H1 (cell line): ENCODE measurements at regions not wholly inside any gene's neighbourhood (a gene's known extent, or its start where the extent isn't known, plus 50 kb on each side); places are given as distances from the start of the nearest gene placed in this dataset.

Source experiments
- CTCF ChIA-PET: fragments of 300-600 bp; sonication (Branson Sonifier 250); formaldehyde crosslinking; loops from one replicate; lab custom pipeline; 2021; ENCODE audit not compliant: partially characterized antibody; lab: Charles Lee
- POLR2A ChIA-PET: fragments of 300-600 bp; sonication (Branson Sonifier 250); formaldehyde crosslinking; loops from one replicate; lab custom pipeline; 2021; ENCODE audit warnings: inconsistent platforms; ENCODE audit not compliant: partially characterized antibody; lab: Charles Lee
- DNase-seq, 2 experiments: peaks; one replicate each; pipeline versions ENCODE4 v3.0.0 to v3.0.0-alpha.2; 2010 to 2022; ENCODE audit warnings: low spot score in 2 of 2, low read depth in 1 of 2, mixed read lengths in 1 of 2
- FAIRE-seq: peaks from 2 replicates; lab custom pipeline; 2011; peaks lifted over from hg19 to GRCh38; lab: Jason Lieb, UNC
- H2AFZ ChIP-seq: 2 replicates; pipeline ENCODE4 v1.8.1; 2012; ENCODE audit warnings: low read length, inconsistent platforms
- H2AK5ac ChIP-seq: 2 replicates; pipeline ENCODE4 v1.6.1; 2013; ENCODE audit warnings: low read depth, low read length
- H2BK120ac ChIP-seq: replicated peaks from 2 replicates; pipeline ENCODE3; 2013; ENCODE audit warnings: low read depth, low read length, inconsistent platforms
- H2BK12ac ChIP-seq: 2 replicates; pipeline ENCODE4 v1.6.1; 2013; ENCODE audit warnings: low read depth, low read length
- H2BK15ac ChIP-seq: 2 replicates; pipeline ENCODE4 v1.6.1; 2013; ENCODE audit warnings: low read length
- H2BK20ac ChIP-seq: 2 replicates; pipeline ENCODE4 v1.6.1; 2013; ENCODE audit warnings: low read length
- H2BK5ac ChIP-seq: 2 replicates; pipeline ENCODE4 v1.6.1; 2013; ENCODE audit warnings: low read depth, low read length
- H3K14ac ChIP-seq: 2 replicates; pipeline ENCODE4 v1.6.1; 2013; ENCODE audit warnings: inconsistent platforms; ENCODE audit not compliant: insufficient read length
- H3K18ac ChIP-seq: 2 replicates; pipeline ENCODE4 v1.6.1; 2013; ENCODE audit warnings: low read length; ENCODE audit errors: extremely low read depth
- H3K23ac ChIP-seq: 2 replicates; pipeline ENCODE4 v1.6.1; 2013; ENCODE audit warnings: inconsistent platforms; ENCODE audit not compliant: insufficient read length
- H3K23me2 ChIP-seq: 2 replicates; pipeline ENCODE4 v1.6.1; 2013; ENCODE audit warnings: low read depth, low read length
- H3K27ac ChIP-seq: 2 replicates; pipeline ENCODE4 v1.6.1; 2011; ENCODE audit warnings: low read depth, low read length, inconsistent platforms
- H3K27me3 ChIP-seq, 4 experiments: replicated peaks in 1 of 4; 1 replicate in 1 of 4; 2 replicates in 3 of 4; pipeline versions ENCODE4 v1.6.1 to v1.8.1; 2011 to 2013; ENCODE audit warnings: low read length in 3 of 4, mild to moderate bottlenecking in 3 of 4, inconsistent platforms in 2 of 4, mixed read lengths in 2 of 4, moderate library complexity in 1 of 4; ENCODE audit not compliant: control insufficient read depth in 3 of 4, insufficient read depth in 3 of 4; ENCODE audit errors: extremely low read depth in 1 of 4
- H3K36me3 ChIP-seq, 4 experiments: 2 replicates each; pipeline versions ENCODE4 v1.6.1 to v1.8.1; 2011 to 2013; ENCODE audit warnings: mild to moderate bottlenecking in 4 of 4, low read length in 3 of 4, moderate library complexity in 2 of 4, control low read depth in 1 of 4, inconsistent platforms in 1 of 4; ENCODE audit not compliant: insufficient read depth in 4 of 4, control insufficient read depth in 2 of 4
- H3K4ac ChIP-seq: replicated peaks from 2 replicates; pipeline ENCODE3; 2013; ENCODE audit warnings: low read length, low read depth, mixed read lengths, inconsistent platforms; ENCODE audit not compliant: insufficient read length
- H3K4me1 ChIP-seq, 4 experiments: replicated peaks in 1 of 4; 1 replicate in 1 of 4; 2 replicates in 3 of 4; pipeline versions ENCODE4 v1.6.1 to v1.8.1; 2011 to 2013; ENCODE audit warnings: low read length in 3 of 4, inconsistent platforms in 2 of 4, mixed read lengths in 1 of 4; ENCODE audit not compliant: insufficient read depth in 4 of 4, control insufficient read depth in 3 of 4
- H3K4me2 ChIP-seq, 2 experiments: 2 replicates each; pipeline versions ENCODE4 v1.6.1 to v1.8.1; 2011 to 2013; ENCODE audit warnings: low read depth in 2 of 2, low read length in 2 of 2, control low read depth in 1 of 2, inconsistent platforms in 1 of 2, mild to moderate bottlenecking in 1 of 2; ENCODE audit not compliant: insufficient read depth in 1 of 2
- H3K4me3 ChIP-seq, 4 experiments: fragments of 200-600, 300-600 bp in 1 of 4; sonication (generic), shearing (Covaris generic), sonication (Bioruptor Twin) in 1 of 4; 2 replicates each; pipeline versions ENCODE4 v1.5.1 to v1.8.1; 2011 to 2016; ENCODE audit warnings: low read length in 4 of 4, low read depth in 3 of 4, control low read depth in 2 of 4, inconsistent platforms in 2 of 4, mild to moderate bottlenecking in 2 of 4, mixed read lengths in 1 of 4, moderate library complexity in 1 of 4; ENCODE audit not compliant: insufficient read depth in 2 of 4; ENCODE audit errors: extremely low read depth in 1 of 4
- H3K56ac ChIP-seq: replicated peaks from 2 replicates; pipeline ENCODE3; 2013; ENCODE audit warnings: low read depth, mild to moderate bottlenecking, mixed read lengths, low read length, inconsistent platforms; ENCODE audit not compliant: insufficient read length
- H3K79me1 ChIP-seq: 2 replicates; pipeline ENCODE4 v1.6.1; 2013; ENCODE audit warnings: low read depth, low read length, control low read depth
- H3K79me2 ChIP-seq, 2 experiments: 2 replicates each; pipeline versions ENCODE4 v1.6.1 to v1.8.1; 2012 to 2013; ENCODE audit warnings: low read length in 2 of 2, mild to moderate bottlenecking in 2 of 2, inconsistent platforms in 1 of 2; ENCODE audit not compliant: insufficient read depth in 2 of 2, control insufficient read depth in 1 of 2
- H3K9ac ChIP-seq, 4 experiments: replicated peaks in 1 of 4; 1 replicate in 1 of 4; 2 replicates in 3 of 4; pipeline versions ENCODE4 v1.6.1 to v1.8.1; 2011 to 2013; ENCODE audit warnings: low read depth in 3 of 4, low read length in 3 of 4, control low read depth in 2 of 4, mild to moderate bottlenecking in 2 of 4, moderate library complexity in 2 of 4, inconsistent platforms in 1 of 4; ENCODE audit errors: extremely low read depth in 1 of 4
- H3K9me3 ChIP-seq, 2 experiments: 2 replicates each; pipeline versions ENCODE4 v1.6.1 to v1.8.1; 2012 to 2013; ENCODE audit warnings: mild to moderate bottlenecking in 2 of 2, moderate library complexity in 2 of 2, control low read depth in 1 of 2, inconsistent platforms in 1 of 2, low read depth in 1 of 2, low read length in 1 of 2, mixed read lengths in 1 of 2; ENCODE audit not compliant: insufficient read depth in 2 of 2
- H4K20me1 ChIP-seq, 2 experiments: replicated peaks in 1 of 2; 2 replicates each; pipeline versions ENCODE3 to v1.8.1; 2011 to 2013; ENCODE audit warnings: inconsistent platforms in 2 of 2, low read length in 2 of 2, mild to moderate bottlenecking in 1 of 2; ENCODE audit not compliant: insufficient read depth in 2 of 2, control insufficient read depth in 1 of 2
- H4K5ac ChIP-seq: 2 replicates; pipeline ENCODE4 v1.6.1; 2013; ENCODE audit warnings: low read length, low read depth, mixed read lengths, inconsistent platforms; ENCODE audit not compliant: insufficient read length
- H4K8ac ChIP-seq: 2 replicates; pipeline ENCODE4 v1.8.0; 2013; ENCODE audit warnings: mild to moderate bottlenecking, moderate library complexity, low read length, inconsistent platforms; ENCODE audit not compliant: insufficient read depth; ENCODE audit errors: extremely low read depth
- H4K91ac ChIP-seq: replicated peaks from 2 replicates; pipeline ENCODE3; 2013; ENCODE audit warnings: low read length, mixed read lengths, inconsistent platforms; ENCODE audit not compliant: insufficient read length
- FOSL1 ChIP-seq: IDR thresholded peaks from 2 replicates; pipeline ENCODE4 v1.6.1; 2011; ENCODE audit warnings: mild to moderate bottlenecking, low read depth, low read length, moderate library complexity; ENCODE audit not compliant: insufficient read depth
- GABPA ChIP-seq: IDR thresholded peaks from 2 replicates; pipeline ENCODE4 v1.6.1; 2011; ENCODE audit warnings: mild to moderate bottlenecking, low read length, moderate library complexity, borderline replicate concordance; ENCODE audit not compliant: insufficient read depth
- GTF2F1 ChIP-seq: IDR thresholded peaks from 2 replicates; pipeline ENCODE4 v1.6.1; 2012; ENCODE audit warnings: low read depth, low read length, improper control_type of control experiment, borderline replicate concordance
- MAFK ChIP-seq: IDR thresholded peaks from 2 replicates; pipeline ENCODE4 v1.6.1; 2012; ENCODE audit warnings: low read depth, mild to moderate bottlenecking, improper control_type of control experiment, low read length
- NANOG ChIP-seq: IDR thresholded peaks from 2 replicates; pipeline ENCODE4 v1.6.1; 2011; ENCODE audit warnings: low read length, low read depth, mild to moderate bottlenecking, inconsistent platforms; ENCODE audit not compliant: insufficient read depth, poor library complexity, severe bottlenecking
- NRF1 ChIP-seq: IDR thresholded peaks from 2 replicates; pipeline ENCODE4 v1.6.1; 2011; ENCODE audit warnings: mild to moderate bottlenecking, low read depth, low read length, improper control_type of control experiment
- POLR2AphosphoS5 ChIP-seq: IDR thresholded peaks from 2 replicates; pipeline ENCODE4 v1.6.1; 2011; ENCODE audit warnings: low read depth, low read length
- RAD21 ChIP-seq, 2 experiments: IDR thresholded peaks in 1 of 2; conservative IDR thresholded peaks in 1 of 2; 2 replicates each; pipeline ENCODE4 v1.6.1; 2011; ENCODE audit warnings: low read depth in 2 of 2, low read length in 2 of 2, improper control_type of control experiment in 1 of 2, inconsistent platforms in 1 of 2, mild to moderate bottlenecking in 1 of 2, moderate library complexity in 1 of 2
- RFX5 ChIP-seq: IDR thresholded peaks from 2 replicates; pipeline ENCODE4 v1.6.1; 2011; ENCODE audit warnings: low read depth, low read length, improper control_type of control experiment, borderline replicate concordance
- RNF2 ChIP-seq: fragments of 200-900, 300-1000 bp; sonication (generic); IDR thresholded peaks from 2 replicates; pipeline ENCODE4 v1.7.1; 2016; ENCODE audit warnings: borderline replicate concordance, low read depth, mild to moderate bottlenecking, antibody characterized with exemption, low read length; ENCODE audit not compliant: poor library complexity, severe bottlenecking; ENCODE audit errors: missing control alignments
- RXRA ChIP-seq: IDR thresholded peaks from 2 replicates; pipeline ENCODE4 v1.6.1; 2011; ENCODE audit warnings: low read depth, mild to moderate bottlenecking, low read length, moderate library complexity; ENCODE audit not compliant: insufficient read depth
- SAP30 ChIP-seq: fragments of 300-600 bp; sonication (generic); IDR thresholded peaks from 2 replicates; pipeline ENCODE4 v1.7.1; 2012; ENCODE audit warnings: low read length, moderate library complexity, mild to moderate bottlenecking, inconsistent platforms; ENCODE audit not compliant: insufficient read depth, insufficient replicate concordance
- SP4 ChIP-seq: IDR thresholded peaks from 2 replicates; pipeline ENCODE4 v1.6.1; 2012; ENCODE audit warnings: low read length, inconsistent platforms
- TAF1 ChIP-seq: IDR thresholded peaks from 2 replicates; pipeline ENCODE4 v1.6.1; 2011; ENCODE audit warnings: mild to moderate bottlenecking, low read depth, low read length
- WGBS, 2 experiments: shearing (Covaris generic) in 1 of 2; methylation state at CpG; one replicate each; pipeline versions ENCODE4 v1.1.6 to v1.1.7; 2013 to 2015; ENCODE audit warnings: low lambda C conversion rate in 2 of 2, mixed read lengths in 2 of 2, inconsistent platforms in 1 of 2, low coverage in 1 of 2, missing lambda C conversion rate in 1 of 2; ENCODE audit not compliant: insufficient replicate concordance in 2 of 2, insufficient coverage in 1 of 2, insufficient read length in 1 of 2; ENCODE audit errors: extremely low coverage in 1 of 2, missing lambda C conversion rate in 1 of 2; 5-methylcytosine and 5-hydroxymethylcytosine counted together

DNA sequence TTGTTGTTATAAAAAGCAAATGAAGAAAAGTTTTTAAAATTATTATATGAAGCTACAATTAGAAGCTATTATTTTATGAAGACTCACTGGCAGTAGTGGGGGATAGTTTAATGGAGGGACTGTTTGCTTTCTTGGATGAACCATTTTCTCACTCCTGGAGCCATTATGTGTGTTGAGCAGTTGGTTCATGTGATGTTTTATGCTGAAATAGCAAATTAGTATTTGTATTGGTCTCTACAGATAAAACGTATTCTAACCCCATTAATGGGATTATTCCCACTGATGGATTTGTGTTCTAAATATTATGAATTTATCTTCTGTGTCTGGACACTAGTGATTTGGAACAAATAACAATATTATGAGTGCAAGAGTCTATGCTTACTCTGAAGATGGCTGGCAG is 507.5 kb upstream of the FSHR start:
- 82% methylated on average over 1 of the region's 1 CpG; no CpG with 5 or more reads in 1 of the 2 experiments for WGBS, 2 experiments
- CTCF ChIA-PET = interaction anchor here (1.3 to 1.9 kb wide), 2 partner anchors 26 to 45 kb away, joined by 3 to 5 read pairs; no protein-coding TSS in a partner anchor
- POLR2A ChIA-PET = no interaction called here
- H4K91ac ChIP-seq = no peak overlapping the region
- H3K27me3 ChIP-seq = no peaks in the 10 kb centered on the region
- H3K18ac ChIP-seq = no peak overlapping the region
- H3K27ac ChIP-seq = no peak overlapping the region
- no peak overlapping the region for H3K9ac ChIP-seq
- no peak overlapping the region for H3K4ac ChIP-seq
- H3K79me1 ChIP-seq = no peaks in the 10 kb centered on the region
- H2BK5ac ChIP-seq = no peak overlapping the region
- DNase-seq (no peak), FAIRE-seq (no peak)
- H3K23me2 ChIP-seq = no peaks in the 10 kb centered on the region
- no peaks in the 10 kb centered on the region for H3K79me2 ChIP-seq
- no peaks in the 10 kb centered on the region for H4K20me1 ChIP-seq
- H4K8ac ChIP-seq = no peak overlapping the region
- H2BK12ac ChIP-seq = no peak overlapping the region
- H3K4me1 ChIP-seq = no peaks in the 10 kb centered on the region
- no peak overlapping the region for H2BK15ac ChIP-seq
- no peak overlapping the region for H3K4me3 ChIP-seq
- H3K9me3 ChIP-seq = no peaks in the 10 kb centered on the region
- H3K4me2 ChIP-seq = no peak overlapping the region
- H3K23ac ChIP-seq = no peak overlapping the region
- no peak overlapping the region for H4K5ac ChIP-seq
- no peak overlapping the region for H2AK5ac ChIP-seq
- no peak overlapping the region for H3K14ac ChIP-seq
- H3K56ac ChIP-seq = no peak overlapping the region
- no peak overlapping the region for H2AFZ ChIP-seq
- H2BK120ac ChIP-seq = no peak overlapping the region
- no peaks in the 10 kb centered on the region for H3K36me3 ChIP-seq
- no peak overlapping the region for H2BK20ac ChIP-seq
- TF ChIP-seq RXRA (no peak), TAF1 (no peak), RAD21 (IDR thresholded peaks at IDR 0.05 in 1 of 2, conservative IDR thresholded peaks at IDR 0.05 in 1 of 2; ENCODE audit: low read depth in 2 of 2, low read length in 2 of 2) (no peak), GABPA (no peak), GTF2F1 (no peak), SAP30 (no peak), FOSL1 (no peak), RFX5 (no peak), NRF1 (no peak), MAFK (no peak), SP4 (no peak), RNF2 (no peak), NANOG (no peak), POLR2AphosphoS5 (no peak)
